Thyroid gland (tissue), 4 donors: ENCODE measurements at regions not wholly inside any gene's neighbourhood (a gene's known extent, or its start where the extent isn't known, plus 50 kb on each side); places are given as distances from the start of the nearest gene placed in this dataset.

Experiments
- POLR2A ChIP-seq, 2 donors: fragments of 450-650 bp; IDR thresholded peaks; one replicate each; pipeline ENCODE4 v1.6.1; 2017; ENCODE audit warnings: antibody characterized with exemption in 2 of 2, mild to moderate bottlenecking in 2 of 2, moderate library complexity in 1 of 2
- TF ChIP-seq, protein P1 (sequence below), 6 experiments: fragments of 200-600 bp in 3 of 6; fragments of 450-650 bp in 3 of 6; sonication (generic) in 3 of 6; IDR thresholded peaks; one replicate each; pipeline ENCODE4 v1.5.1; 2016 to 2019; ENCODE audit warnings: antibody characterized with exemption in 6 of 6, mild to moderate bottlenecking in 2 of 6, inconsistent platforms in 1 of 6, moderate library complexity in 1 of 6

DNA sequence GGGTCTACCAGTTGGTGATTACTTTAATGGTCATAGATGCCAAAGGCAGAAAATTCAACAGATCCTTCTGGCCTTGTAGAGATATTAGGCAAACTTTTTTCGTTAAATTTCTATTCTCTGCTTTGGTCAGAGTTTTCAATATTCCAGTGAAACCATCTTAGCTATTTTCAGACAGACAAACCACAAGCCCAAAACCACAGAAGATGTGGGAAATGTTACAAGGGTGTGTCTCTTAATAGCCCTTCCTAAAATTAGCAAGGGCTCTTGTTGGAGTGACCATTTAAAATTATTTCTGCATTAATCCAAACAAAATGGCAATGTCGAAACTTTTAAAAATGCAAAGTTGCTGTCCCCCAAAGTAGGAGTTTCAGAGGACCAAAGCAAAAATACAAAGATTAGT lies 102.8 kb downstream of the ARRDC4 start:
- TF ChIP-seq, protein P1, sequence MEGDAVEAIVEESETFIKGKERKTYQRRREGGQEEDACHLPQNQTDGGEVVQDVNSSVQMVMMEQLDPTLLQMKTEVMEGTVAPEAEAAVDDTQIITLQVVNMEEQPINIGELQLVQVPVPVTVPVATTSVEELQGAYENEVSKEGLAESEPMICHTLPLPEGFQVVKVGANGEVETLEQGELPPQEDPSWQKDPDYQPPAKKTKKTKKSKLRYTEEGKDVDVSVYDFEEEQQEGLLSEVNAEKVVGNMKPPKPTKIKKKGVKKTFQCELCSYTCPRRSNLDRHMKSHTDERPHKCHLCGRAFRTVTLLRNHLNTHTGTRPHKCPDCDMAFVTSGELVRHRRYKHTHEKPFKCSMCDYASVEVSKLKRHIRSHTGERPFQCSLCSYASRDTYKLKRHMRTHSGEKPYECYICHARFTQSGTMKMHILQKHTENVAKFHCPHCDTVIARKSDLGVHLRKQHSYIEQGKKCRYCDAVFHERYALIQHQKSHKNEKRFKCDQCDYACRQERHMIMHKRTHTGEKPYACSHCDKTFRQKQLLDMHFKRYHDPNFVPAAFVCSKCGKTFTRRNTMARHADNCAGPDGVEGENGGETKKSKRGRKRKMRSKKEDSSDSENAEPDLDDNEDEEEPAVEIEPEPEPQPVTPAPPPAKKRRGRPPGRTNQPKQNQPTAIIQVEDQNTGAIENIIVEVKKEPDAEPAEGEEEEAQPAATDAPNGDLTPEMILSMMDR (IDR thresholded peaks at IDR 0.05): no peak
- no peak for TF ChIP-seq POLR2A (IDR thresholded peaks at IDR 0.05)
